Ovary (tissue), 3 donors: ENCODE measurements at regions not wholly inside any gene's neighbourhood (a gene's known extent, or its start where the extent isn't known, plus 50 kb on each side); places are given as distances from the start of the nearest gene placed in this dataset.

Experiments used
- CTCF ChIP-seq, 3 donors: fragments of 450-650 bp in 2 of 3; fragments of 200-600 bp in 1 of 3; IDR thresholded peaks; one replicate each; pipeline versions ENCODE4 v1.5.1 to v1.8.0; 2016 to 2022; ENCODE audit warnings: antibody characterized with exemption in 3 of 3, mild to moderate bottlenecking in 1 of 3
- EP300 ChIP-seq: sonication (generic); formaldehyde crosslinking; IDR thresholded peaks from one replicate; pipeline ENCODE4 v1.6.1; 2017; ENCODE audit warnings: antibody characterized with exemption
- POLR2A ChIP-seq: fragments of 450-650 bp; IDR thresholded peaks from one replicate; pipeline ENCODE4 v1.6.1; 2017; ENCODE audit warnings: antibody characterized with exemption, mild to moderate bottlenecking, moderate library complexity
- donor health status: DM: no; HTN: no; CAD: no.

GRCh38 chr20:23178806-23179205 lies 92.7 kb upstream of the CD93 start:
- TF ChIP-seq CTCF (IDR thresholded peaks at IDR 0.05) (no peak), POLR2A (no peak), EP300 (no peak)
